SHP77 treated with DMSO at 0.1 percent for 48 hours (cell line): ENCODE measurements at regions not wholly inside any gene's neighbourhood (a gene's known extent, or its start where the extent isn't known, plus 50 kb on each side); places are given as distances from the start of the nearest gene placed in this dataset.

ENCODE experiments used
- DNase-seq: peaks from one replicate; lab custom pipeline; 2025; lab: John Stamatoyannopoulos, UW

GRCh38 chr1:84759756-84760155 is 69.5 kb upstream of the SSX2IP start:
- DNase-seq, result no peak

- no peak for DNase-seq
These were observed 68.8 kb upstream of the SSX2IP start for GRCh38 chr1:84758968-84759491.

GRCh38 chr1:84758476-84758875 is 68.2 kb upstream of the SSX2IP start:
- no peak for DNase-seq

- DNase-seq, result no peak
These were observed 67.0 kb upstream of the SSX2IP start for GRCh38 chr1:84757301-84757700.

GRCh38 chr1:84756455-84757082 is 66.3 kb upstream of the SSX2IP start:
- no peak for DNase-seq

- no peak for DNase-seq
These were observed 65.7 kb upstream of the SSX2IP start for GRCh38 chr1:84756001-84756400.

GRCh38 chr1:84755216-84755615 is 65.0 kb upstream of the SSX2IP start:
- DNase-seq, result no peak

- DNase-seq, result no peak
These were observed 64.1 kb upstream of the SSX2IP start for GRCh38 chr1:84754386-84754703.

GRCh38 chr1:84753516-84754385 is 63.5 kb upstream of the SSX2IP start:
- peak; percentile 51 for DNase-seq

GRCh38 chr1:84750110-84750730 is 60.0 kb upstream of the SSX2IP start:
- no peak for DNase-seq

GRCh38 chr1:84749427-84749826 is 59.2 kb upstream of the SSX2IP start:
- no peak for DNase-seq

- no peak for DNase-seq
These were observed 58.1 kb upstream of the SSX2IP start for GRCh38 chr1:84748364-84748763.

- DNase-seq, result no peak
These were observed 55.6 kb upstream of the SSX2IP start for GRCh38 chr1:84745857-84746256.

- DNase-seq, result no peak
These were observed 53.6 kb upstream of the SSX2IP start for GRCh38 chr1:84743896-84744295.

GRCh38 chr1:84742653-84743052 is 52.4 kb upstream of the SSX2IP start:
- no peak for DNase-seq

- DNase-seq, result no peak
These were observed 49.9 kb upstream of the SSX2IP start for GRCh38 chr1:84740050-84740714.
